ENCODE measurements at regions not wholly inside any gene's neighbourhood (a gene's known extent, or its start where the extent isn't known, plus 50 kb on each side); places are given as distances from the start of the nearest gene placed in this dataset.
A peak's percentile ranks its signal among the peaks of the same experiment; 100 is the strongest.
"Not testable (repeated sequence)": the region's sequence is repeated elsewhere in the genome, so short reads cannot be mapped to it uniquely, and the experiment has no call there.

DNA sequence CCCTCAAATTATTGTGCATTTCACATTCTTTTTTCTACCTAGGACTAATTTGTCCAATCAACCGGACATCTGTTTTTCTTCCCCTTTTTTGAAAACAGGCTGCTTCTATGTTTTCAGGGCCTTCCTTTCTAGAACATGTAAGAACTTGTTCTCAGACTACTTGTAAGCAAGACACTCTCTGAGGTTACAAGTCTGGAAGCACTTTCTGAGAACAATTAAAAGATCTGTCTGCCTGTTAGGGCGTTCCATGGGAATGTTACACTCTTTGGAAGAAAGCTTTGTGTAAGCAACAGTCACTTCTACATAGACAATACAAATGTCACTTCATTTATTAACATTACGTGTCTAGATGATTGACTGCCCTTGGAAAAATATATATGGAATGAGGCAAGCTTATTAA is 50.9 kb upstream of the HSPB3 start:
- peak; percentile 20 for DNase-seq

DNA sequence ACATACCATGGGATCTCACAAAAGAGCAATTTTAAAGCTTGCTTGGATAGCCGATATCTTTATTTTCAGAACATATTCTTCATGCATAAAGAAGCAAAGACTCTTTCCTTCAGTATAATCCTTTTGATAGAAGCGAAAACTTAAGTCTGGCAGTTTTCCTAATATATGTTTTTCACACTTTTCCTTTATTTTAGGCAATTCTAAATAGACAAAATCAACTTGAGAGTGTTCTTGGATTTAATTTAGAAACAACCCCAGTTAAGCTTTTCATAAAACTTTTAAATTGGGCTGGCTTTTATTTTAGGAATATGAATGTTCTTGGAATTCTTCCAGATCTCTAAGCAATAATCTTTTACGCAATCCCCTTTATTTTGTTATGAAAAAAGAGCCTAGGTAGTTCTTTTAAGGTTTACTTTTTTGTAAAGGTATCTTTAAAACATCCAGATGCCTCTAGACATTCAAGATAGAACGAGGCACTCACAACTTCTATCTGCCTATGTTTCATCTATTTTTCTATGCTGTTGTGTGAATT is 51.5 kb upstream of the HSPB3 start:
- no peak for DNase-seq

DNA sequence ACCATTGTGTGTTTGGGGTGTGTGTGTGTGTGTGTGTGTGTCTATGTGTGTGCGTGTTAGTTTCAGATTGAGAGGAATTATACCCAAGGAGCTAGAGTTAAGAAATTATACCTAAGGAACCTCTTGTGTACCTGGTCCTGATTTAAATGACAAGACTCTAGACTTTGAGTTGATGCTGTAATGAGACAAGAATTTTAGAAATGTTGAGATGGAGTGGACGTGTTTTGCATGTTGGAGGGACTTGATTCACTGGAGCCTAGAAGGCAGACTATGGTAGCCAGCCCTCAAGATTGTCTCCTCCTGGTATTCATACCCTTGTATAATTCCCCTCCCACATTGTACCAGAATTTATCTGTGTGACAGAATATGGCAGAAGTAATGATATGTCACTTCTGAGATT is 52.4 kb upstream of the HSPB3 start:
- DNase-seq: no peak

DNA sequence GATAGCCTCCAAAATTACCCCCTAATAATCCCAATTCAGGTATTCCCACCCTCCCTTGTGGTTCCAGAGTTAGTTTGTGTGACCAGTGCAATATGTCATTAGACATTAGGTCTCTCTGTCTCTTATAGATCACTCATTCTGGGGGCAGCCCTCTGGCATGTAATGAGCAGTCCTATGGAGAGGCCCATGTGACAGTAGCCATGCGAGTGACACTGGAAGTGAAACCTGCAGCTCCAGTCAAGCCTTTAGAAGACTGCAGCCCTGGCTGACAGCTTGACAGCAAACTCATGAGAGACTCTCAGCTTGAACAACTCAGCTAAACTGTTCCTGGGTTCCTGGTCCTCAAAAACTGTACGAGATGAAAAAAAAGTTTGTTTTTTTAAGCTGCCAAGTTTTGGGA is 54.0 kb upstream of the HSPB3 start:
- DNase-seq: no peak

DNA sequence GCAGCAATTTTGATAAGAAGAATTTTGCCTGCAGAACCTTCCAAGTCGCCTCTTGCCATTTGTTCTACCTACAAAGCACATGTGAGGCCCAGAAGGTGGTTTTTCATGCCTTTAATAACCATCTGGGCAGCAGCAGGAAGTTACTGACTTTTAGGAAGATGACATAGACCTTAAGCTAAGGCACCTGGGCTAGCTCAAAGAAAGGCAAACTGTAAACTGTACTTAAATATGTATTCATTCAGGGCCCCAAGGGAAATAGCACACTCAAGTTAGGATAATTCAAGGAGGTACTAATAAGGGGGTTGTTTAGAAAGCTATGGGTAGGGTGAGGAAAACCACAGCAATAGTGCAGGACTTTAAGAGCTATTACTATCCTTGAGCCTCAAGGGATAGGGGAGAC is 57.3 kb upstream of the HSPB3 start:
- DNase-seq: no peak

DNA sequence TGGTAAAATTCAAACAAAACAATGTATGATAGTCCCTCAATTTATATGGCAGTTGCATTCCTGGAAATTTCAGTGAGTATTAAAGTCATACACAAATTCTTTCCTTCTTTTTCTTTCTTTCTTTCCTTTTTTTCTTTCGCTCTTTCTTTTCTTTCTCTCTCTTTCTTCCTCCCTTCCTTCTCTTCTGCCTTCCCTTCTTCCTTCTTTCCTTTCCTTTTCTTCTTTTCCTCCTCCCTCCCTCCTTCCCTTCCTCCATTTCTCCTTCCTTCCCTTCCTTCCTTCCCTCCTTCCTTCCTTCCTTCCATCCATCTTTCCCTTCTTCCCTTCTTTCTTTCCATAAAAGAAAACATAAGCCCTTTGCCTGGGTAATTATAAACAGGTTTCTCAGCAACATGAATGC is 58.1 kb upstream of the HSPB3 start:
- no peak for DNase-seq

DNA sequence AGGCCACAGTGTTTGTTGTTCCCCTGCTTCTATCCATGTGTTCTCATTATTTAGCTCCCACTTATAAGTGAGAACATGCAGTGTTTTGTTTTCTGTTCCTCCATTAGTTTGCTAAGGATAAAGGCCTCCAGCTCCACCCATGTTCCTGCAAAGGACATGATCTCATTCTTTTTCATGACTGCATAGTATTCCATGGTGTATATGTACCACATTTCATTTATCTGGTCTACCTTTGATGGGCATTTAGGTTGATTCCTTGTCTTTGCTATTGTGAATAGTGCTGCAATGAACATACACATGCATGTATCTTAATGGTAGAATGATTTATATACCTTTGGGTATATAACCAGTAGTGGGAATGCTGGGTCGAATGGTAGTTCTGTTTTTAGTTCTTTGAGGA is 62.5 kb upstream of the HSPB3 start:
- not testable (repeated sequence) for DNase-seq

DNA sequence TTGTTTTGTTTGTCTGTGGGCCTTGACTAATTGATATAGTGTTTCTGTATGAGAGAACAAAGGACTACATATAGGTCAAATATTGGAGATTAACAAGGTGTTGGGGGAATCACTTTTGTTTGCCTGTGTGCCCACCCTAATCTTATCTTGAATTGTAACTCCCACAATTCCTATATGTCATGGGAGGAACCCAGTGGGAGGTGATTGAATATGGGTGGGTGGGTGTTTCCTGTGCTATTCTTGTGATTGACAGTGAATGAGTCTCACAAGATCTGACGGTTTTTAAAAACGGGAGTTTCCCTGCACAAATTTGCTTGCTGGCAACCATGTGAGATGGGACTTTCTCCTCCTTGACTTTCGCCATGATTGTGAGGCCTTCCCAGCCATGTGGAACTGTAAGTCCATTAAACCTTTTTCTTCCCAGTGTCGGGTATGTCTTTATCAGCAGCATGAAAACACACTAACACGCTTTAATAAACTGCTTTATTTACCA is 64.9 kb upstream of the HSPB3 start:
- no peak for DNase-seq

DNA sequence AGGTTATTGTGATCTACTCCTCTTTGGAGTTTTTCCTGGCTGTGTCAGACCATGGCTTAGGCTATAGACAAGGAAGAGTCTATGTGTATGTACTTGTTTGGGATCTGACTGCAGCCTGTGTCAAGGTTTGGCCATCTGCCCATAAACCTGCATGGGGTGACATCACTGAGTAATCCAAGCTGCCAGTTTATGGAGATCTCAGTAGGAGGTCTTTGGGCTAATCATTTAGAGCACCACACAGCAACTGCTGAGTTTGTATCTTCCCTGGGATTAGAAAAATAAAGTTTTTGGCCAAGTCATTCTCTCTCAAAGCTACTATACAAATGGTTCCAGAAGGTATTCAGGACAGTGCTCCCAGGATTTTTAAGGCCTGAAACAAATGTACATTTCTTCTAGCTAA is 65.5 kb upstream of the HSPB3 start:
- peak; percentile 43 for DNase-seq

DNA sequence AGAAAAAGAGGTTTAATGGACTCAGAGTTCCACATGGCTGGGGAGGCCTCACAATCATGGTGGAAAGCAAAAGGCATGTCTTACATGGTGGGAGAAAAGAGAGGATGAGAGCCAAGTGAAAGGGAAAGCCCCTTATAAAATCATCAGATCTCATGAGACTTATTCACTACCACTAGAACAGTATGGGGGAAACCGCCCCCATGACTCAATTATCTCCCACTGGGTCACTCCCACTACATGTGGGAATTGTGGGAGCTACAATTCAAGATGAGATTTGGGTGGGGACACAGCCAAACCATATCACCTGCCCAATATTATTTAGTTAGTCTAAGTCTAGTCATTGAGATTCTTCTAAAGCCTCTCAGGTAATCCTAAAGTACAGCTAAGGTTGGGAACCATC is 66.1 kb upstream of the HSPB3 start:
- not testable (repeated sequence) for DNase-seq

DNA sequence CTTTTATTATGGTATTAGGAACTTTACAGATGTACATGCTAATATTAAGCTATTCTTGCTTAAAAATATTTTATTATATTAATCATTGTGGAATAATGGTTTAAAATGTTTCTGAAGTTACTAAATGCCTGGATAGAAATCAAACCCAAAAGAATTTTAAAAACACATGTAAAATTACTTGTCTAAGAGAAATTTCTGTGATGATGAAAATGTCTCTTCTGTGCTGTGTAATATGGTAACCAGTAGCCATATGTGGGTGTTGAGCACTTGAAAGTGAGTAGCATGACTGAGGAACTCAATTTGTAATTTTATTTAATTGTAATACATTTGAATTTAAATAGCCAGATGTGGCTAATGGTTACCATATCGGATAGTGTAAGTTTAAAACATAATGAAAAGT is 66.7 kb upstream of the HSPB3 start:
- no peak for DNase-seq

DNA sequence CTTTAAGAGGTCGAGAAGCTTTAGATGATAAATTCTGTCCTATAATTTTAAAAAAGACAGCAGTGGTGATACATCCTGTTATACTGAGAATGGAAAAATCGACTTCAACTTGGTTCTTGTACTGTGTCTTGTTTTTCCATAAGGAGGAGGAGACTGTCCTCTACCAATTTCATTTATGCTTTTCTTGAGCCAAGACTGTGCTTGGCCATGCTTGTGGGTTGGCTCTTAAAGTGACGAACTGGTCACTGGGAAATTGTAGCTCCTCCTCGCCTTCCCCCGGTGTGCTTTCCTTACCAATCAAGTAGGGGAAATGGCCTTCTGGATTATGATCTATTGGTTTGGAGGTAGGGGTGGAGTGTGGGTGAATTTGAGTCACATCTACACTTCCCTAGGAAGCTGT is 67.1 kb upstream of the HSPB3 start:
- DNase-seq: no peak

DNA sequence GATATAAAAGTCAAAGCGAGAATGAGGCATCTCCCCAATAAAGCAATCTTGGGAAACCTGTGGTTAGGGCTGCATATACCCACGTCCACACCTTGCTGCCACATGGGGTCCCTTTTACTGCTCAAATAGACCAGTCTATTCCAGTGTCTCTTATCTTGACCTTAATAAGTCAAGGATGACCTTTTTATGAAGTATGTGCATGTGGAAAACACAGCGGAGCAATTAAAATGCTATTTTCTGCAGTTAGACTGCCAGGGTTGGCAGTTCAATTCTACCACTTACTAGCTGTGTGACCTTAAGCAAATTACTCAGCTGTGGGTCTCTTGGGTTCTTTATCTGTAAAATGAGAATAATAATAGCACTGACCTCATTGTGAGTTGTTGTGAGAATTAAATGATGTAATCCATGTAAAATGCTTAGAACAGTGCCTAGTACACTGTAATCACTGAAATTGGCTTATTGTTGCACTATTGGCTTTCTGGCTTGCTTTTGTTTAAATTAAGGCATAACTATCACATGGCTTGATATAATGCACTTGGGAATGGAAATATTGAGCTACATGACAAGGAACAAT is 67.8 kb upstream of the HSPB3 start:
- no peak for DNase-seq

DNA sequence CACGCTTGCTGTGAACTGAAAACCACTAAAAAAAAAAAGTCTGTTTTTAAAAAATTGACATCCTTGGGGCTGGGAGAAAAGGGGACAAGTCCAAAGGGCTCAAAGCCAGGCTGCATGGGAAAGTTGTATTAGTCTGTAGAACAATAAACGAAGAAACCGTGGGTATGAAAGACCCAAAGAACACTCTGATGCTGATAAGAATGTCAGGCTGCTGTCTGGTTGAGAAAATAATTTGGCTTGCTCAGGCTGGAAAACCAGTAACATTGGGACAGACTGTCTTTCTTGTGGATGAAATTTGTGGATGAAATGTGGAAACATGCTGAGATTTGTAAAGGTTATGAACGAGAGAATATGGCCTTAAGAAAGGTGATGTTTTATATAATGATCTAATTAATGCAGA is 68.5 kb upstream of the HSPB3 start:
- no peak for DNase-seq

DNA sequence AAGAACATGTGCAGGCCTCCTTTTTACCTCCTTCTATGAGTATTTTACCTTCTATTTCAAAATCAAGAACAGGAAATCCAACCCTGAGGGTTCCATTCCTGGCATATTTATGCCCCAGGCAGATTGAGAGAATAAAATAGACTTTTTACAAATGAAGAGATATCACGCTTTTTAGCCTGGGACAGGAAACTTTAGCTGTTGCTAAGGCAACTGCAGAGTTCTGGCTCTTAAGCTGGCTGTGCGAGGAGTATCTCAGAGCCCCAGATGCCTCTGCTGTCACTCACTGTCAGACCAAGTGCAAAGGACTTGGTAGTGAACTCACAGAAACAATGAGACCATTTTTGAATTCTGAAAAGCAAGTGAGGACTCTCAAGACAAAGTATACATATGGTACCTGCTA is 69.5 kb upstream of the HSPB3 start:
- DNase-seq: no peak

DNA sequence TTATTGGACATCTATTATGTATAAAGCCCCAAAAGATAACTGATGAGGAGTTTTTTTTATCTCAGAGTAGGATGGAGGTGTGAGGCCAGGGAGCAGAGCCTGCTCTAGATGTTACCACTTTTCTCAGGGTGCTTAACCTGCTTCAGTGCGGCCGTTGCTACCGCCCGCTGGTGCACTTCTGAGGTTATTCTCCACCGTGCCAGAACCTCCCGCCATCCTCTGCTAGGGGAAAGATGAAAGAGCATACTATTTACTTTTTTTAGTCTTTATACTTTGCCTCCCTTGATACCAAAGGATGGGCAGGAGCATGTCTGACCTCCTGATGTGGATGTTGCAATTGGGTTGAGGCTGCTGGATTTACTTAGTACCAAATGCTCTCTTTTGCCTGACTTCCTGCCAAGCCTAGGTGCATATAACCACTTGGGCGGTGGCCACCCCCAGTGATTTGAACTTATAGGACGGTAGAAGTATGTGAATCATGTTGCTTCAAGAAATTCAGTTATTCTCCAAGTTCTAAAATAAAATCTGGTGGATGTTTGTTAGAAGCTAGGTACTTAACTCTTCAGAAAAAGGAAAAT is 71.1 kb upstream of the HSPB3 start:
- no peak for DNase-seq

DNA sequence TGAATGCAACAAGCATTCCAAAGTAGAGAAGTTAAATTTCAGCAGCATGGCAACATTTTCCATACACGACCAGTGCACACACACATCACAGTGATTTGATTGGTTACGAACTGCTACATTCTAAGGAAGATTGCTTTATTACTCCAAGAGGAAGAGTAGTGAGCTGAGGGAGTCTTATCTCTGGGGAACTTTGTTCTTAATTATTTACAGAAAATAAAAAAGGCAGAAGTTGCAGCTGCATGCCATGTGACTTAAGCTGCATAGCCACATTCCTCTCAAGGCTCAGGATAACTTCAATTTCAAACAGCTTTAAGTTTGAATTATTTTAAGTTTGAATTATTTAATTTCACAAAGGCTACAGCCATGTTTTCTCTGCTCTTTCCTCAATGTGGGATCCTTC is 71.6 kb upstream of the HSPB3 start:
- no peak for DNase-seq

DNA sequence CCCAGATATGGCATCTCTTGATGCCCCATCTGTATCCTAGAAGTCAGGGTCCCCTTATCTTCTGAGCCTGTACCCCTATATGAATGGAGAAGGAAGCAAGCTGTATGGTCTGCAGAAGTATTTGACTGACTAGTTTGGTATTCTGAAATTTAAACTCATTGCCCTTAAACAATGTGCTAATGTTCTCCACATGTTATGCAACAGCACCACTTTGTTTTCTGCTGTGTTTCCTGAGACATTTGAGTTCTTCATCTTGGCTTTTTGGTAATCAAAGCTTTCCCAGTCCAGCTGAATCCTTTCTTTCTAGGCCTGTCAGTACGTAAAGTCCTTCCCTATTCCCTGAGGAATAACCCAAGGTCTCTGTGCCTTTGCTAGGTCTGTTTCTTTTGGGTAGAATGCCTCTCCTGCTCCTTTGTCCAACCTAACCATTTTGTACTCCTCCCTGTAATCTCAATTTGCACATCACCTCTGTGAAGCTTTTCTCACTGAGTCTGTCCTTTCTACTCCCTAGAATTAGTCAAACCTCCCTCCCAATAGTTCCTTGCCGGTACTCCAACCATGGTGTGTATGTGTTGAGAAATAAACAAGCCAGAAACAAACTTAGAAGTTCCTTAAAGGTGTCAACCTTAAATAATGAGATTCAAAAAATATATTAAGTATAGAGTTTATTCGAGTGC is 72.1 kb upstream of the HSPB3 start:
- DNase-seq: no peak

DNA sequence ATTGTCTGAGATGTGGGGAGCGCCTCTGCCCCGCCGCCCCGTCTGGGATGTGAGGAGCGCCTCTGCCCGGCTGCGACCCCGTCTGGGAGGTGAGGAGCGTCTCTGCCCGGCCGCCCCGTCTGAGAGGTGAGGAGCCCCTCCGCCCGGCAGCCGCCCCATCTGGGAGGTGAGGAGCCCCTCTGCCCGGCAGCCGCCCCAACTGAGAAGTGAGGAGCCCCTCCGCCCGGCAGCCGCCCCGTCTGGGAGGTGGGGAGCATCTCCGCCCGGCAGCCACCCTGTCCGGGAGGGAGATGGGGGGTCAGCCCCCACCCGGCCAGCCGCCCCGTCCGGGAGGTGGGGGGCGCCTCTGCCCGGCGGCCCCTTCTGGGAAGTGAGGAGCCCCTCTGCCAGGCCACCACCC is 70.9 kb upstream of the ARL15 start:
- DNase-seq: not testable (repeated sequence)

DNA sequence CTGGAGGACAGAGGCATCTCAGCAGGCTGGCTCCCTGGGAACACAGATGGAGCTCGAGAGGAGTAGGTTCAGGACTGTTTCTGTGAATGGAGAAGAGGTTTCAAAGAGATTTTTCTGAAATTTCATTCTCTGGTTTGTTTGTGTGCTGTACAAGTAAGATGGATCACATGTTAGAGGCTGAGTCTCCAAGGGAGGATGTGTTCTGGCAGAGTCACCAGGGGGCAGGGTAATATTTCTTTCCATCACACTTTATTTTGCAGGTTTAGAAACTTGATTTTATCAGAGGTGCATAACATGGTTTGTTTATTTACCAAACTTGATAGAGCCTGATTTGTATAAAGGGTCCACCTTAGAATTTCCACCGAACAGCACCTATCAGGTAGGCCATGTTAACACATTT is 69.2 kb upstream of the ARL15 start:
- DNase-seq: no peak

DNA sequence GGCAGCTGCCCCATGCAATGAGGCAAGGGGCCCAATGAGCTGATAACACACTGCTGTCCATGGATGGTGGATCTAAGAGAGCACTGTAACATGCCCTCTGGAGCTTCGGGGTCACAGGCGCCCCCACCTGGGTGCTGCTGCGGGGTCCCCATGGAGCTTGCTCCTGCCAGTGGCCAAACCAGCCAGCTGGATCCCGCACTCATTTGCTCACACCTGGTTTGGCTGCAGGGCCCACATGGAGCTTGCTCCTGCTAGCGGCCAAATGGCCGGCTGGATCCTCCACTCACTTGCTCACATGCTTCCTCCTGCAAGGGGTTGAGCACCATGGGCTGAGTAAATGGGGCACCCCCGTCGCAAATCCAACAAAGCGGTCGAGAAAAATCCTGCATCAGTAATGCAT is 68.3 kb upstream of the ARL15 start:
- DNase-seq: no peak

DNA sequence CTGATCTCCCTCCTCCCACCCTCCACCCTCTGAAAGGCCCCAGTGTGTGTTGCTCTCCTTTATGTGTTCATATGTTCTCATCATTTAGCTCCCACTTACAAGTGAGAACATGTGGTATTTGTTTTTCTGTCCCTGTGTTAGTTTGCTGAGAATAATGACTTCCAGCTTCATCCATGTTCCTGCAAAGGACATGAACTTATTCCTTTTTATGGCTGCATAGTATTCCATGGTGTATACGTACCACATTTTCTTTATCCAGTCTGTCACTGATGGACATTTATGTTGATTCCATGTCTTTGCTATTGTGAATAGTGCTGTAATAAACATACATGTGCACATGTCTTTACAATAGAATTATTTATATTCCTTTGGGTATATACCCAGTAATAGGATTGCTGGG is 67.0 kb upstream of the ARL15 start:
- DNase-seq: not testable (repeated sequence)

DNA sequence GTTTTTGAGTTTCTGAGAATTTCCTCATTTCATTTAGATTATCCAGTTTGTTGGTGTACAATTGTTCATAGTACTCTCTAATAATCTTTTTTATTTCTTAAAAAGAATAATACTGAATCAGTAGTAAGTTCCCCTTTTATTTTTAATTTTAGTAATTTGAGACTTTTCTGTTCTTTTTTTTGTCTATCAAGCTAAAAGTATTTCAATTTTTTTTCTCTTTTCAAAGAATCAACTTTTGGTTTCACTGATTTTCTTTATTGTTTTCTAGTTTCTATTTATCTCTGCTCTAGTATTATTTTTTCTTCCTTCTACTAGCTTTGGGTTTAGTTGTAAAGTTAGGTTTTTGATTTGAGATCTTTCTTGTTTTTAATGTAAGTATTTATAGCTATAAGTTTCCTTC is 60.6 kb upstream of the ARL15 start:
- no peak for DNase-seq

DNA sequence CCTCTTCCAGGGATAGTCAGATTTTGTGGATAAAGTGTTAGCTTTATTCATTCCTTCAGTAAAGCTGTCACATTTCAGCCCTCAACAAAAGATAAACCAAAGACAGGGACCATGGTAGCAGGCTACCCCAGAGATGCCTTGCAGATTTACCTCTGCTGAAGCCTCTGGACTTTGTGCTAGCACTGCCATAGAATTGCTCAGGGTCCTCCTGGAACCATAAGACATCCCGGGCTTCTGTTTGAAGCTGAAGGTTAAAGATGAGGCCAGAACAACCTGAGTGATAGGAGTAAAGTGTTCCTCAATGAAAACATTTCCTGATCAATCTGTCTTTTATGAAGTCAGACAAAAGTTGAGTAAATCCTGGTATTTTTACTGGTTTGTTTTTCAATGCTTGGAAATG is 57.5 kb upstream of the ARL15 start:
- no peak for DNase-seq

DNA sequence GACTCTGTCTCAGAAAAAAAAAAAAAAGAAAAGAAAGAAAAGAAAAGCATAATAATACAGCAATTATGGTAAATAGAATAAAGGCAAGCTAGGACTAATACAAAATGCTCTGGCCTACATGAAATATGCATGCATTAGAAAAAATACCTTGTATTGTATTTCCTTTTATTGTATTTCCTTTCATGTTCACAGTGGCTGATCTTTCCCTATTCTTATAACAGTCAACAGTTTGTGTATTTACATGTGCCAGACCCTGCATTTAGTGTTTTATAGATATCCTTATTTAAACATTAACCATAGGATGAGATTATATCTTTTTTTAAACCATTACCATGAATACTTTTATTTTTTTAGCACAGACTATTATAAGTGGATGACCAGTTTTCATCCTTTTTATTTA is 56.3 kb upstream of the ARL15 start:
- no peak for DNase-seq
